GM23338 (cell line): ENCODE measurements at regions not wholly inside any gene's neighbourhood (a gene's known extent, or its start where the extent isn't known, plus 50 kb on each side); places are given as distances from the start of the nearest gene placed in this dataset.

Source experiments
- EZH2 ChIP-seq: fragments of 200-600 bp; sonication (generic); IDR thresholded peaks from one replicate; pipeline ENCODE4 v1.8.0; 2017; ENCODE audit warnings: antibody characterized with exemption, mild to moderate bottlenecking, low read depth; ENCODE audit not compliant: unreplicated experiment
- EZH2phosphoT487 ChIP-seq: fragments of 200-600 bp; sonication (generic); IDR thresholded peaks from one replicate; pipeline ENCODE4 v1.8.1; 2018; ENCODE audit warnings: antibody characterized with exemption; ENCODE audit not compliant: unreplicated experiment
- TF ChIP-seq, protein P1 (sequence below): IDR thresholded peaks from one replicate; pipeline ENCODE4 v1.6.1; 2018; ENCODE audit warnings: antibody characterized with exemption; ENCODE audit not compliant: unreplicated experiment
- TF ChIP-seq, protein P2 (sequence below): fragments of 250-450 bp; sonication (Bioruptor Pico); IDR thresholded peaks from 2 replicates; pipeline ENCODE4 v1.5.0; 2020; ENCODE audit warnings: mild to moderate bottlenecking, moderate library complexity

DNA sequence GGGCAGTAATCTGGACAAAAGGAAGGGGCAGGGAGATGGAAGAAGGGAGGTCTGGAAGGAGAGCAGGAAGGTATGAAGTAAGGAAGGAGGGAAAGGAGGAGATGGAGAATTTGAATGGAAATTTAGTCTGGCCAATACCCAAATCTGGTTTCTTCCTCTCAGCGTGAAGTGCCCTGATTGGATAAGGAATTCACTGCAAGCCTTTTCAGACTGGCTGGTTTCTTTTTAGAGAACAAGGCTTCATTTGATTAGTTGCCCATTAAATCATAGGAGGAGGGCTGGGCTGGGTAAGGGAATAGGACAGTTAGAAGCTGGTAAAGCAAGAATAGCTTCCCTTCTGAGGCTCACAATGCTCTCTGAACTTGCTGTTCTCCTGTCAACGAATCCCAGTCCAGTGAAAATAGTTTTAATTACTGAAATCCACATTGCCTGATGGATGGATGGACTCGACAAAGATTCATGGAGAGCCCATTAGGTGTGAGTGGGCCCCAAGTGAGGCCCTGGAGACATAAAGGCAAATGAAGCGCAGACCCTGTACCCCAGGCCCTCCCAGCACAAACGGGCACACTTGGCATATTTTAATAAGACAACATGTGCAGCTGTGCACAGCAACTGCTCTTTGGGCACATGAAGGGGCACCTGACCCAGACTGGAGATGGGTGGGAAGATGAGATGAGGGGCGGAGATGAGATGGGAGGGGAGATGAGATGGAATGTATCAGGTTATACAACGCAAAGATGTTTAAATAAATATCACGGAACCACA lies 347.1 kb upstream of the GATB start (continued):
- TF ChIP-seq, protein P1, sequence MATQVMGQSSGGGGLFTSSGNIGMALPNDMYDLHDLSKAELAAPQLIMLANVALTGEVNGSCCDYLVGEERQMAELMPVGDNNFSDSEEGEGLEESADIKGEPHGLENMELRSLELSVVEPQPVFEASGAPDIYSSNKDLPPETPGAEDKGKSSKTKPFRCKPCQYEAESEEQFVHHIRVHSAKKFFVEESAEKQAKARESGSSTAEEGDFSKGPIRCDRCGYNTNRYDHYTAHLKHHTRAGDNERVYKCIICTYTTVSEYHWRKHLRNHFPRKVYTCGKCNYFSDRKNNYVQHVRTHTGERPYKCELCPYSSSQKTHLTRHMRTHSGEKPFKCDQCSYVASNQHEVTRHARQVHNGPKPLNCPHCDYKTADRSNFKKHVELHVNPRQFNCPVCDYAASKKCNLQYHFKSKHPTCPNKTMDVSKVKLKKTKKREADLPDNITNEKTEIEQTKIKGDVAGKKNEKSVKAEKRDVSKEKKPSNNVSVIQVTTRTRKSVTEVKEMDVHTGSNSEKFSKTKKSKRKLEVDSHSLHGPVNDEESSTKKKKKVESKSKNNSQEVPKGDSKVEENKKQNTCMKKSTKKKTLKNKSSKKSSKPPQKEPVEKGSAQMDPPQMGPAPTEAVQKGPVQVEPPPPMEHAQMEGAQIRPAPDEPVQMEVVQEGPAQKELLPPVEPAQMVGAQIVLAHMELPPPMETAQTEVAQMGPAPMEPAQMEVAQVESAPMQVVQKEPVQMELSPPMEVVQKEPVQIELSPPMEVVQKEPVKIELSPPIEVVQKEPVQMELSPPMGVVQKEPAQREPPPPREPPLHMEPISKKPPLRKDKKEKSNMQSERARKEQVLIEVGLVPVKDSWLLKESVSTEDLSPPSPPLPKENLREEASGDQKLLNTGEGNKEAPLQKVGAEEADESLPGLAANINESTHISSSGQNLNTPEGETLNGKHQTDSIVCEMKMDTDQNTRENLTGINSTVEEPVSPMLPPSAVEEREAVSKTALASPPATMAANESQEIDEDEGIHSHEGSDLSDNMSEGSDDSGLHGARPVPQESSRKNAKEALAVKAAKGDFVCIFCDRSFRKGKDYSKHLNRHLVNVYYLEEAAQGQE = no peak
- TF ChIP-seq EZH2phosphoT487 (no peak), EZH2 (no peak)
- TF ChIP-seq, protein P2, sequence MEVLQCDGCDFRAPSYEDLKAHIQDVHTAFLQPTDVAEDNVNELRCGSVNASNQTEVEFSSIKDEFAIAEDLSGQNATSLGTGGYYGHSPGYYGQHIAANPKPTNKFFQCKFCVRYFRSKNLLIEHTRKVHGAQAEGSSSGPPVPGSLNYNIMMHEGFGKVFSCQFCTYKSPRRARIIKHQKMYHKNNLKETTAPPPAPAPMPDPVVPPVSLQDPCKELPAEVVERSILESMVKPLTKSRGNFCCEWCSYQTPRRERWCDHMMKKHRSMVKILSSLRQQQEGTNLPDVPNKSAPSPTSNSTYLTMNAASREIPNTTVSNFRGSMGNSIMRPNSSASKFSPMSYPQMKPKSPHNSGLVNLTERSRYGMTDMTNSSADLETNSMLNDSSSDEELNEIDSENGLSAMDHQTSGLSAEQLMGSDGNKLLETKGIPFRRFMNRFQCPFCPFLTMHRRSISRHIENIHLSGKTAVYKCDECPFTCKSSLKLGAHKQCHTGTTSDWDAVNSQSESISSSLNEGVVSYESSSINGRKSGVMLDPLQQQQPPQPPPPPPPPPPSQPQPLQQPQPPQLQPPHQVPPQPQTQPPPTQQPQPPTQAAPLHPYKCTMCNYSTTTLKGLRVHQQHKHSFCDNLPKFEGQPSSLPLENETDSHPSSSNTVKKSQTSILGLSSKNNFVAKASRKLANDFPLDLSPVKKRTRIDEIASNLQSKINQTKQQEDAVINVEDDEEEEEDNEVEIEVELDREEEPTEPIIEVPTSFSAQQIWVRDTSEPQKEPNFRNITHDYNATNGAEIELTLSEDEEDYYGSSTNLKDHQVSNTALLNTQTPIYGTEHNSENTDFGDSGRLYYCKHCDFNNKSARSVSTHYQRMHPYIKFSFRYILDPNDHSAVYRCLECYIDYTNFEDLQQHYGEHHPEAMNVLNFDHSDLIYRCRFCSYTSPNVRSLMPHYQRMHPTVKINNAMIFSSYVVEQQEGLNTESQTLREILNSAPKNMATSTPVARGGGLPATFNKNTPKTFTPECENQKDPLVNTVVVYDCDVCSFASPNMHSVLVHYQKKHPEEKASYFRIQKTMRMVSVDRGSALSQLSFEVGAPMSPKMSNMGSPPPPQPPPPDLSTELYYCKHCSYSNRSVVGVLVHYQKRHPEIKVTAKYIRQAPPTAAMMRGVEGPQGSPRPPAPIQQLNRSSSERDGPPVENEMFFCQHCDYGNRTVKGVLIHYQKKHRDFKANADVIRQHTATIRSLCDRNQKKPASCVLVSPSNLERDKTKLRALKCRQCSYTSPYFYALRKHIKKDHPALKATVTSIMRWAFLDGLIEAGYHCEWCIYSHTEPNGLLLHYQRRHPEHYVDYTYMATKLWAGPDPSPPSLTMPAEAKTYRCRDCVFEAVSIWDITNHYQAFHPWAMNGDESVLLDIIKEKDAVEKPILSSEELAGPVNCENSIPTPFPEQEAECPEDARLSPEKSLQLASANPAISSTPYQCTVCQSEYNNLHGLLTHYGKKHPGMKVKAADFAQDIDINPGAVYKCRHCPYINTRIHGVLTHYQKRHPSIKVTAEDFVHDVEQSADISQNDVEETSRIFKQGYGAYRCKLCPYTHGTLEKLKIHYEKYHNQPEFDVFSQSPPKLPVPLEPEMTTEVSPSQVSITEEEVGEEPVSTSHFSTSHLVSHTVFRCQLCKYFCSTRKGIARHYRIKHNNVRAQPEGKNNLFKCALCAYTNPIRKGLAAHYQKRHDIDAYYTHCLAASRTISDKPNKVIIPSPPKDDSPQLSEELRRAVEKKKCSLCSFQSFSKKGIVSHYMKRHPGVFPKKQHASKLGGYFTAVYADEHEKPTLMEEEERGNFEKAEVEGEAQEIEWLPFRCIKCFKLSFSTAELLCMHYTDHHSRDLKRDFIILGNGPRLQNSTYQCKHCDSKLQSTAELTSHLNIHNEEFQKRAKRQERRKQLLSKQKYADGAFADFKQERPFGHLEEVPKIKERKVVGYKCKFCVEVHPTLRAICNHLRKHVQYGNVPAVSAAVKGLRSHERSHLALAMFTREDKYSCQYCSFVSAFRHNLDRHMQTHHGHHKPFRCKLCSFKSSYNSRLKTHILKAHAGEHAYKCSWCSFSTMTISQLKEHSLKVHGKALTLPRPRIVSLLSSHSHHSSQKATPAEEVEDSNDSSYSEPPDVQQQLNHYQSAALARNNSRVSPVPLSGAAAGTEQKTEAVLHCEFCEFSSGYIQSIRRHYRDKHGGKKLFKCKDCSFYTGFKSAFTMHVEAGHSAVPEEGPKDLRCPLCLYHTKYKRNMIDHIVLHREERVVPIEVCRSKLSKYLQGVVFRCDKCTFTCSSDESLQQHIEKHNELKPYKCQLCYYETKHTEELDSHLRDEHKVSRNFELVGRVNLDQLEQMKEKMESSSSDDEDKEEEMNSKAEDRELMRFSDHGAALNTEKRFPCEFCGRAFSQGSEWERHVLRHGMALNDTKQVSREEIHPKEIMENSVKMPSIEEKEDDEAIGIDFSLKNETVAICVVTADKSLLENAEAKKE (CRISPR knock-in tag) = no peak
